ENCODE measurements at regions not wholly inside any gene's neighbourhood (a gene's known extent, or its start where the extent isn't known, plus 50 kb on each side); places are given as distances from the start of the nearest gene placed in this dataset.

DNA sequence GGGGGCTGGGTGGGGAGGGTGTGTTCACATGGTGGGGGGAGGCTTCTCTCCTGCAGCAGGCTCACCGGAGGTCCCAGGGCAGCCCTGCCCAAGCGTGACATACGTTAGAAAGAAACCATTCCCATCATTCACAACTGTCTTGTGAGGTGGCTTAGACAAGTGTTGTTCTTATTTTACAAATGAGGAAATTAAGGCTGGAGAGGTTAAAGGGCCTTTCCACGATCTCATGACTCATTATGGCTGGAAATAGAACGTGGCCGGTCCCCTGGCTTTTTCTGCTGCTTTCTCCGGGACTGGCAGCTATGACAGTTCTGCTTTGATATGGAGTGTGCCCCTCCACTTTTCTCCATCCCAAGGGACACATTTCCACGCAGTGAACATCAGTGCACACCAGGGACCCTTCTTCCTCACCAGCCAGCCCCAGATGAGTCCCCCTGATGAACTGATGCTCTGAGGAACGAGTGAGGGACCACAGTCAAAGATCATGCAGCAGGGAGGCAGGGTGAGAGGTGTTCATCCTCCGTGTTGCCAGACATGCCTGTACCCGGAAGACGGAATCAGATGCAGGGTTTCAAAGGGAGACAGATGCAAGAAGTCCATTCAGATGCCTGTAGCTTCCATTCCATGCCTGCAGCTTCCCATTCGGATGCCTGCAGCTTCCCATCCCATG, 64.0 kb upstream of the ACSL1 start:
- TF ChIP-seq, protein P1, sequence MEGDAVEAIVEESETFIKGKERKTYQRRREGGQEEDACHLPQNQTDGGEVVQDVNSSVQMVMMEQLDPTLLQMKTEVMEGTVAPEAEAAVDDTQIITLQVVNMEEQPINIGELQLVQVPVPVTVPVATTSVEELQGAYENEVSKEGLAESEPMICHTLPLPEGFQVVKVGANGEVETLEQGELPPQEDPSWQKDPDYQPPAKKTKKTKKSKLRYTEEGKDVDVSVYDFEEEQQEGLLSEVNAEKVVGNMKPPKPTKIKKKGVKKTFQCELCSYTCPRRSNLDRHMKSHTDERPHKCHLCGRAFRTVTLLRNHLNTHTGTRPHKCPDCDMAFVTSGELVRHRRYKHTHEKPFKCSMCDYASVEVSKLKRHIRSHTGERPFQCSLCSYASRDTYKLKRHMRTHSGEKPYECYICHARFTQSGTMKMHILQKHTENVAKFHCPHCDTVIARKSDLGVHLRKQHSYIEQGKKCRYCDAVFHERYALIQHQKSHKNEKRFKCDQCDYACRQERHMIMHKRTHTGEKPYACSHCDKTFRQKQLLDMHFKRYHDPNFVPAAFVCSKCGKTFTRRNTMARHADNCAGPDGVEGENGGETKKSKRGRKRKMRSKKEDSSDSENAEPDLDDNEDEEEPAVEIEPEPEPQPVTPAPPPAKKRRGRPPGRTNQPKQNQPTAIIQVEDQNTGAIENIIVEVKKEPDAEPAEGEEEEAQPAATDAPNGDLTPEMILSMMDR (conservative IDR thresholded peaks at IDR 0.05; ENCODE audit: low read depth, low read length), result no peak
- no peak for DNase-seq (ENCODE audit: low read depth)
- no peak overlapping the region for H3K4me3 ChIP-seq (ENCODE audit: low read depth, low read length)

DNA sequence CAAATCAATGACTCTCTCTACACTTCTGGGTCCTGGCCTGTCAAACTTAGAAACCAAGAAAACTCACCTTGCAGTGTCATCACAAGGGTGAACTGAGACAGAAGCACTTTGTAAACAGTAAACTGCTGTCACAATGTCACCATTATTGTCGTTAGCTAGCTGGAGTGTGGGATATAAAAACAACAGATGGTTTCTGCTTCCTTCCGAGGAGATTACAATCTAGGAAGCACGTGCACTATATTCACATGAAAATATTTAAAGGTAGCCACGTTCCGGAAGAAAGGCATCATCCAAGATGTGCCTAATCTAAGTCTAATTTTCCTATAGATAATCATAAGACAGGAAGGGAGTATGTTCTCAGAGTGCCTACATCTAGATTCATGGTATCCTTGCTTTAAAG, 64.7 kb upstream of the ACSL1 start:
- DNase-seq (ENCODE audit: low read depth), result no peak
- TF ChIP-seq, protein P1 (conservative IDR thresholded peaks at IDR 0.05; ENCODE audit: low read depth, low read length), result no peak
- H3K4me3 ChIP-seq (ENCODE audit: low read depth, low read length), result no peak overlapping the region

DNA sequence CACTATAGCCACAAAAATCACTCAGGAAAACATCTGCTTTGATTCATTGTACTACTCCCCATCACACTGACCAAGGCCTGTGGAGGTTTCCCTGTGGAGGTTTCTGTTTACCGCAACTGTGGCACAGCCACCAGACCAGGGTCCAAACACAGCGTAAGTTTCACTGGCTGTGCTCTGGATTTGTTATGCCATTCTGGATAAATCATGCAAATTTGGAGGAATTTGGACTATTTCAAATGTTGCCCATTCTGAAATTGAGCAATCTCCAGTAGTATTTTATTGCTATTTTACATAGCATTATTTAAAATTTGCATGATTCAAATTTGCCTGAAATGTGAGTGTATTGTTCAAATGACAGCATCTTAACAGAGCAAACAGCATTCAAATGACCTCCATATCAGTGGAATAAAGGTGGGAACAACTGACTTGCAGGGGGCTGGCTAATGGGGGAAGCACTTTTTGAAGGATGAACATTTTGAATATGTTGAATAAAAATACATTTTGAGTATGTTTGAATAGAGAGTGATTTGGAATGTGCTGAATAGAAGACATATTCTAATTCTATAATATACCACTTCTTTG, 66.1 kb upstream of the ACSL1 start:
- TF ChIP-seq, protein P1 (conservative IDR thresholded peaks at IDR 0.05; ENCODE audit: low read depth, low read length), result no peak
- no peak overlapping the region for H3K4me3 ChIP-seq (ENCODE audit: low read depth, low read length)
- no peak for DNase-seq (ENCODE audit: low read depth)

DNA sequence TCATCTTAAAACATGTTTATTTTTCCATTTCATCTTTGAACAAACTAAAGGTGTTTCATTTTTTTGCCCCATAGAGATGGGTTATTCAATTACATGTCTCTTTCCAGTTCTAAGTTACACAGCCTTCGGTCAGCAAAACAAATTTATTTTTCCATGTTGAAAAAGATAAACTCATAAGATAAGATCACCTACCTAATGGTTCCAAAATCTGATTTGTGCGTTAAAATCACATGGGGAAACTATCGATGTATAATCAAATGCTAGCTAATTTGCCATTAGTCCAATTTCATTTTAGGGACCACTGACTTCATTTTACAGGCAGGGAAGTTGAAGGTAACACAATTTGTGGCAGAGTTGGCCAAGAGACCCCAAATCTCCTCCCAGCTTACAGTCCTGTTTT, 67.2 kb upstream of the ACSL1 start:
- DNase-seq (ENCODE audit: low read depth), result no peak
- H3K4me3 ChIP-seq (ENCODE audit: low read depth, low read length), result no peak overlapping the region
- TF ChIP-seq, protein P1 (conservative IDR thresholded peaks at IDR 0.05; ENCODE audit: low read depth, low read length), result no peak

DNA sequence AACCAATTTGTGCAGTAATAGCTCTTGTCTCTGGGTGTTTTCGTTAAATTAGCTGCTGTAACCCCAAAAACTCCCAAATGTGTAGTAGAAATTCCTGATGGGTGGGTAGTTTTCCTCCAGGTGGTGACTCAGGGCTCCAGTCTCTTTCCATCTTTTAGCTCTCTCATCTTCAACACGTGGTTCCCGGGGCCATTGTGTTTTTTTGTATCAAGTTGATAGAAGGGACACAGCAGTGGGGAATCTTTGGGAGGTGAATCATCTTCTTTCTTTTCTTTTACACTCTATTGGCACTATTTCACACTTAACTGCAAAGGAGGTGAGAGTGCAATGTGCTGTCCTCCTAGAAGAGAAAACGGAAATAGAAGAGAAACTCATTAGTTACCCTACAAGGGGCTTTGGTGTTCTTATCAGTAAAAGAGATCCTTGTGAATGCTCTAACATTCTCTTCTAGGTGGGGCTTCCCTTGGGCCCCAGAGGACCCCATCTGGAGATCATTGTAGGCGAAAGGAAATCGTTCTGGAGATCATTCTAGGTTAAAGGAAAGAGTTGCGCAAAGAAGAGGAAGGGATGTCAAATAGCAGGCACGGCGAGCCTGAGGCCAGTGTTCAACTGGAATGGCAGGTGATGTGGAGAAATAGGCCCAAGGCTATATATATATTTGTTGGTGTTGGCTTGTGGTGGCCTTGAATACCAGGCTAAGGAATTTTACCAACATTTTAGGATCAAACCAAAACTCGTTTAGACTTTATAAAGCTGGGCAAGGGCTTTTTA, 68.2 kb upstream of the ACSL1 start:
- TF ChIP-seq, protein P1 (conservative IDR thresholded peaks at IDR 0.05; ENCODE audit: low read depth, low read length), result no peak
- no peak for DNase-seq (ENCODE audit: low read depth)
- H3K4me3 ChIP-seq (ENCODE audit: low read depth, low read length), result no peak overlapping the region

DNA sequence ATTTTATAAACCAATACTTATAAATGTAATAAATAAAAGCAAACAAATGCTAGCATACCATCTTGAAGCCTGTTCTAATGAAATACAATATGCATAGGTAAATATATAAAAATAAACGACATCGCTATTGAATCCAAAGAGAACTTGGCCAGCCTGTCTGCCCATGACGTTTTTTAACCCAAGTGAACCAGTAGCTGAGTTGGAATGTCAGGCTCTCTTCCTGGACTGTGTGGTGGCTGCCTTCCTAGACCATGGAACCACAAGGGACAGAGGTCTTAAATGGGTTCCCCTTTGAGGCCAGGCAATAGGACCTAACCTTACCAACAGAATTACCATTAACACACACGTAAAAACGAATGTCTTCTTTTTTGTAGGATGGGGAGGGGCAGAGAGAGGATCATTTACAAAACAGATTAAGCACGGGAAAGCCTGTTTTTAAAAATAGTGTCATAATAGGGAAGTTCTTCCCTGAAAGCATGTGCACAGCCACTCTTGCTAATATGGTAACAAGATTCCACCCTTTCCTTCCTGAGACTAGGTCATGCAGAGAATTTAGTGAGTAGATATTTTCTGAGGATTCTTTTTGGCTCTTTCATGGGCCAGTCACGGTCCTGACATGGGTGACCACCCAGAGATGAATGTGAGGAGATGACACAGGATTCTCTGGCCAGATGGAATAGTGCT, 69.4 kb upstream of the ACSL1 start:
- no peak for DNase-seq (ENCODE audit: low read depth)
- H3K4me3 ChIP-seq (ENCODE audit: low read depth, low read length), result no peak overlapping the region
- TF ChIP-seq, protein P1 (conservative IDR thresholded peaks at IDR 0.05; ENCODE audit: low read depth, low read length), result no peak
